ENCODE measurements at regions not wholly inside any gene's neighbourhood (a gene's known extent, or its start where the extent isn't known, plus 50 kb on each side); places are given as distances from the start of the nearest gene placed in this dataset.

GRCh38 chr1:148379697-148380096, 103.4 kb downstream of the PPIAL4G start:
- TF ChIP-seq ZNF671 (CRISPR knock-in tag; IDR thresholded peaks at IDR 0.05) = no peak
- no peak for TF ChIP-seq ESRRA (CRISPR knock-in tag; IDR thresholded peaks at IDR 0.05; ENCODE audit: borderline replicate concordance)
- no peak for TF ChIP-seq ZNF317 (CRISPR knock-in tag; IDR thresholded peaks at IDR 0.05; ENCODE audit: borderline replicate concordance, low read depth)
- TF ChIP-seq JUN (CRISPR knock-in tag; IDR thresholded peaks at IDR 0.05) = no peak
- TF ChIP-seq, protein P1, sequence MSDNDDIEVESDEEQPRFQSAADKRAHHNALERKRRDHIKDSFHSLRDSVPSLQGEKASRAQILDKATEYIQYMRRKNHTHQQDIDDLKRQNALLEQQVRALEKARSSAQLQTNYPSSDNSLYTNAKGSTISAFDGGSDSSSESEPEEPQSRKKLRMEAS (CRISPR knock-in tag; IDR thresholded peaks at IDR 0.05) = no peak
- TF ChIP-seq TEAD1 (CRISPR knock-in tag; IDR thresholded peaks at IDR 0.05) = no peak
- TF ChIP-seq ZNF512 (CRISPR knock-in tag; IDR thresholded peaks at IDR 0.05; ENCODE audit: borderline replicate concordance) = no peak
- TF ChIP-seq CBFB (CRISPR knock-in tag; IDR thresholded peaks at IDR 0.05; ENCODE audit: low read depth) = no peak
- no peak for TF ChIP-seq PRDM15 (CRISPR knock-in tag; IDR thresholded peaks at IDR 0.05)
- TF ChIP-seq ZNF416 (CRISPR knock-in tag; IDR thresholded peaks at IDR 0.05) = no peak
- TF ChIP-seq NFE2L1 (CRISPR knock-in tag; IDR thresholded peaks at IDR 0.05) = no peak
- TF ChIP-seq NR2C2 (CRISPR knock-in tag; IDR thresholded peaks at IDR 0.05) = no peak
- DNase-seq (ENCODE audit: low spot score) (peak; percentile 18), ATAC-seq (peak; percentile 11; the same call in 1 of the 2 replicates)
- no peaks in the 10 kb centered on the region for H3K36me3 Mint-ChIP-seq
- H3K27ac Mint-ChIP-seq = peak overlapping the region; percentile 86
- peaks cover 26% of the 10 kb centered on the region for H3K4me1 Mint-ChIP-seq
- no peaks in the 10 kb centered on the region for H3K9me3 Mint-ChIP-seq
- H3K4me3 Mint-ChIP-seq = peak overlapping the region; percentile 85
- POLR2A ChIA-PET = interaction anchor here (1.9 kb wide), 1 partner anchor 9 kb away, joined by 14 read pairs; no protein-coding TSS in a partner anchor
- peaks cover 3% of the 10 kb centered on the region; the same call in 1 of the 2 replicates for H3K27me3 Mint-ChIP-seq (ENCODE audit: low read depth)
- CTCF ChIA-PET = no interaction called here

DNA sequence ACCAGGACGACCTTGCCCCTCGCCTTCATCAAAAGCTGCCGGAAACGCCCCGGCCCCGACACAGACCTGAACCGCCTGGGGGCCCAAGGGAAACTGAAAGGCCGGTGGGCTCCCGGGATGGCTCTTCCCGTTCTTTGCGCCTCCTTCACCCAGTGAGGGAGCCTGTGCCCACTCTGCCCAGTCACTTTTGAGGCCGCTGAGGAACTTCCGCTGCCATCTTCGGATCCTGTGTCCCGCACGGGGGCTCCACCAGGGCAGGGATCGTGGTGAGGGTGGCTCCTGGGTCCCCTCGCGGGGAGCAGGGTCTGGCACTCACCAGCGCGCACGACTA, 104.0 kb downstream of the PPIAL4G start:
- TF ChIP-seq SMAD4 (CRISPR knock-in tag; IDR thresholded peaks at IDR 0.05) (no peak), ZNF281 (CRISPR knock-in tag; IDR thresholded peaks at IDR 0.05) (no peak), E2F4 (CRISPR knock-in tag; IDR thresholded peaks at IDR 0.05; ENCODE audit: borderline replicate concordance, low read depth) (no peak), ATF1 (CRISPR knock-in tag; IDR thresholded peaks at IDR 0.05) (no peak), IRF2 (CRISPR knock-in tag; IDR thresholded peaks at IDR 0.05; ENCODE audit: borderline replicate concordance, low read depth) (no peak), IRF1 (CRISPR knock-in tag; IDR thresholded peaks at IDR 0.05) (no peak), ZNF317 (CRISPR knock-in tag; IDR thresholded peaks at IDR 0.05; ENCODE audit: borderline replicate concordance, low read depth) (no peak), ZNF671 (CRISPR knock-in tag; IDR thresholded peaks at IDR 0.05) (no peak)
- TF ChIP-seq, protein P2, sequence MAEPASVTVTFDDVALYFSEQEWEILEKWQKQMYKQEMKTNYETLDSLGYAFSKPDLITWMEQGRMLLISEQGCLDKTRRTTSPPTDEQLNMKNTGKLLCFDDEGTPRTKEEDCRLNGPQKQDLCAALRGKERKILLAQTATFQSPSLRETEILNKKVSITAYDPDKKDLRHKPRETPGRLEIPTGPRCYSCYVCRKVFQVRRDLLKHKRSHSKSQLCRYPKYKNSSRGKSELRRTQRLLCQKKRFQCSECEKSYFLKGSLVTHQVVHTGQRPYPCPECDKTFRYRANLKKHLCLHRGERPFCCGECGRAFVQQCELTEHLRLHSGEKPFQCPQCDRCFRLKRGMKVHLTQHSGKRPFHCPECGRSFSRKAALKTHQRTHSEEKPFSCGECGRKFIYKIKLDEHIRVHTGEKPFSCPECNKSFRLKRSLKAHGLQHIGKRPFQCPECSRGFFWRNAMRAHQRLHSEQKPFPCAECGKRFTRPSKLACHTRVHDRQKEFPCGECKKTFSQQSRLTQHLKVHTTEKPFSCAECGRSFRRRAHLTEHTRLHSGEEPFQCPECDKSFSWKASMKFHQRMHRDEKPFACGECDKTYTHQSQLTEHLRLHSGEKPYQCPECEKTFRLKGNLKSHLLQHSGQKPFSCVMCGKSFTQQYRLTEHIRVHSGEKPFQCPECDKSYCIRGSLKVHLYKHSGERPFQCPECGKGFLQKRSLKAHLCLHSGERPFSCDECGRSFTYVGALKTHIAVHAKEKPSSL (CRISPR knock-in tag; conservative IDR thresholded peaks at IDR 0.05) = no peak
- TF ChIP-seq, protein P3, sequence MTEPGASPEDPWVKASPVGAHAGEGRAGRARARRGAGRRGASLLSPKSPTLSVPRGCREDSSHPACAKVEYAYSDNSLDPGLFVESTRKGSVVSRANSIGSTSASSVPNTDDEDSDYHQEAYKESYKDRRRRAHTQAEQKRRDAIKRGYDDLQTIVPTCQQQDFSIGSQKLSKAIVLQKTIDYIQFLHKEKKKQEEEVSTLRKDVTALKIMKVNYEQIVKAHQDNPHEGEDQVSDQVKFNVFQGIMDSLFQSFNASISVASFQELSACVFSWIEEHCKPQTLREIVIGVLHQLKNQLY (CRISPR knock-in tag; IDR thresholded peaks at IDR 0.05) = no peak
- H3K9me3 Mint-ChIP-seq = no peaks in the 10 kb centered on the region
- no peaks in the 10 kb centered on the region for H3K36me3 Mint-ChIP-seq
- H3K4me1 Mint-ChIP-seq = peaks cover 23% of the 10 kb centered on the region
- H3K27me3 Mint-ChIP-seq (ENCODE audit: low read depth) = peaks cover 3% of the 10 kb centered on the region; the same call in 1 of the 2 replicates
- DNase-seq (ENCODE audit: low spot score) = peak; percentile 65
- ChIA-PET POLR2A (interaction anchor here (1.7 to 1.9 kb wide), 2 partner anchors 10 to 144 kb away, joined by 8 to 14 read pairs; no protein-coding TSS in a partner anchor), CTCF (no interaction called here)
- peak overlapping the region; percentile 86 for H3K27ac Mint-ChIP-seq
- H3K4me3 Mint-ChIP-seq = peak overlapping the region; percentile 85
- peak; percentile 65 for ATAC-seq
